Ecto neural progenitor cell (in vitro differentiated cells): ENCODE measurements at regions not wholly inside any gene's neighbourhood (a gene's known extent, or its start where the extent isn't known, plus 50 kb on each side); places are given as distances from the start of the nearest gene placed in this dataset.

Source experiments
- DNase-seq: peaks from one replicate; pipeline ENCODE4 v3.0.0-alpha.2; 2018; ENCODE audit warnings: low spot score

GRCh38 chr3:184659797-184660301 is 52.0 kb downstream of the MAGEF1 start:
- DNase-seq: no peak

GRCh38 chr3:184658223-184658928 is 53.5 kb downstream of the MAGEF1 start:
- no peak for DNase-seq

- DNase-seq: no peak
Measured at GRCh38 chr3:184656829-184657681, 54.8 kb downstream of the MAGEF1 start.

DNA sequence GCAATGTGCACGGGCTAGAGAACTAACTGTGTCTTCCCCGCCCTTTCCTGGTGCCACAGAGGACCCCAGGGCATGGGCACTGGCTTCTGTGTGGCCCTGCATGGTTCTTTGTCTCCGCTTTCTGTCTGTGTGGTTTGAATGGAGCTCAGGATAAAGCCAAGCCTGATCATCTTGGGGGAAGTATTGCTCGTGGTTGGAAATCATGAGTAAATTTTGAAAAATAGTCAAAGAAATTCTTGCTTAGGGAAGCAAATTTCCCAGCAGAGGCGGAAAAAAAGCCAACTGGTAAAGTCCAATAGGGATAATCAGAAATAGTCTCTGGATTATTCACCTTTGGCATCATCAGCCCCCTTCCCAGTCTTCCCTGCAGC is 55.4 kb downstream of the MAGEF1 start:
- DNase-seq: no peak

DNA sequence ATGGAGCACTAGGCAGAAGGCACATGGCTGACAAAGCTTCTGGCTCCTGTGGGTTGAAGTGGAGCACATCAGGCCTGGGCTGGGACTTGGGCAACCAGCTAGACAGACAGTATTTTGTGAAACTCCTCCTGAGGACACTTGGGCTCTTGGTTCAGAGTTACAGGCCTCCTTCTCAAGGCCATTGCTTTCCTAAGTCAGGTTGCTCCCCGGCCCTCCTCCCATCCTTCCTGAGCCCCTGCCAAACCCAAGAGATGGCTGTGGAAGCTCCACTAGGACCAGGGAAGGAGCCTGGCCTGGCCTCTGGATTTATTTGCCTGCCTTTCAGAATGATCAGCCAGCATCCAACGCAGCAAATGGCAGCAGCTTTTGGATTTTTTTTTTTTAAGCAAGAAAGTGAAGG is 56.3 kb downstream of the MAGEF1 start:
- DNase-seq: no peak

- no peak for DNase-seq
Measured at GRCh38 chr3:184654375-184654774, 57.5 kb downstream of the MAGEF1 start.

DNA sequence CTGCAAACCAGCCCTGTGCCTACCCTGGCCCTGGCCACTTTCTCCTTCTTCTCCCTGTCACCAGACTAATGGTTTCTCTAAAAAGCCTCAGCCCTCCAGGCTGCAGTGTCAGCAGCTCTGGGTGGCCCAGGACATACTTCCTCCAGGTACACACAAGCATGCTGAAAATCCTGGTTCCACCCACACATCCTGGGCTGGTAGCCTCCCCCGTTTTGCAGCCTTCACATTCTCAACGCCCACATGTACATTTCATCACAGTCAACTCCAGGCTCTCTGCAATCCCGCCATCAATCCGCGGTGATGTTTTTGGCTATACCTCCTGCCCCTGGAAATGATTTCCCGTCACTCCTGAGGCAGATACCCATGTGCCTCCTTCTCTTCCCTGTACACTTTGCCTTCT is 59.4 kb downstream of the MAGEF1 start:
- DNase-seq: no peak

DNA sequence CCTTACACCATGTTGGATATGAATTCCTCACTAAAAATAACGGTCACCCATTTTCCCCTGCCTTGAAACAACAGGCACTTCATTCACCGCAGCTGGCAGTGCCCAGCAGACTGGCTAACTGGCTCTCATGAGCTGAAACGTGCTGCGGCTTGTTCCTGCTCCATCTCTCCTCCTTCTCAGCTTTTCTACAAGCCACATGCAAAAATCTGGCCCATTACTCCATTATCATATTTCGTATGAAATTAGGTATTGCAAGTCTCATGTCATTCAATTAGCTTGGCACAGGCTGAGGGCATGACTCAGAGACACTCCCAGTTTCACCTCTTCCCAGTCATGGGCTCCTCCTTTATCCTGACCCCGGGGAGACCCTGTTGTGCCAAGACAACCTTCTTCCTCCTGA is 60.0 kb downstream of the MAGEF1 start:
- no peak for DNase-seq

GRCh38 chr3:184648636-184649035 is 63.2 kb downstream of the MAGEF1 start:
- no peak for DNase-seq

- no peak for DNase-seq
Measured at GRCh38 chr3:184647405-184647936, 64.4 kb downstream of the MAGEF1 start.

- no peak for DNase-seq
Measured at GRCh38 chr3:184645336-184645735, 66.5 kb downstream of the MAGEF1 start.

GRCh38 chr3:184643442-184643841 is 68.4 kb downstream of the MAGEF1 start:
- DNase-seq: no peak

GRCh38 chr3:184642631-184643285 is 69.1 kb downstream of the MAGEF1 start:
- peak; percentile 43 for DNase-seq

DNA sequence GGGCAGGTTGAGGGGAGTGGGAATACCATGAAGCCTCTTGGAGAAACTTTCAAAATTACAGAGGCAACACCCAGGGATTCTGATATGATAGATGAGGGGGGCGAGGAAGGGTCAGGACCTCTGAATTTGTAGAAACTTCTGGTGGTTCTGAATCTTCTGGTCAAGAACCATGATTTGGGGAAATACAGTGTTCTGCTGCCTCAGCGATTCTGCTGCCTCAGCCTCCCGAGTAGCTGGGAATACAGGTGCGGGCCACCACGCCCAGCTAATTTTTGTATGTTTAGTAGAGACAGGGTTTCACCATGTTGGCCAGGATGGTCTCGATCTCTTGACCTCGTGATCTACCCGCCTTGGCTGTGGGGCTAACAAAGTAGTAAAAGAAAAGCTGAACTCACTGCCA is 70.4 kb downstream of the MAGEF1 start:
- DNase-seq: no peak

DNA sequence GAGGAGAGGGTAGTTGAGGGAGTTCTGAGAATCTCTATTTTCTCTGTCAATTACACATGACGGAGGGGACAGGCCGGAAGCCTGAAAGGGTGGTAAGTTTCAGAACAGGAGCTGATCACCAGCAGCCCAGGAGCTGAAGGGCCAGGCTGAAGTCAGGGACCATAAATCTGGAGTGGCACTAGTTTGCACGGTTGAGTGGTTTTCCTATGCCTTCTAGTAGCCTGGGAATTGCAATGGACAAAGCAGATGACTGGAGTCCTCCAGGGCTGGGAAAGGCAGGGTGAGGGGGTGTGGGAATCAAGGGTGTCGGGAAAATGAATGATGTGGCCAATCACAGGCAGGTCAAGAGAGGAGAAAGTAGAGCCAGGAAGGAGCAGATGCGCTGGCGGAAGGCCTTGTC is 72.5 kb downstream of the MAGEF1 start:
- no peak for DNase-seq

DNA sequence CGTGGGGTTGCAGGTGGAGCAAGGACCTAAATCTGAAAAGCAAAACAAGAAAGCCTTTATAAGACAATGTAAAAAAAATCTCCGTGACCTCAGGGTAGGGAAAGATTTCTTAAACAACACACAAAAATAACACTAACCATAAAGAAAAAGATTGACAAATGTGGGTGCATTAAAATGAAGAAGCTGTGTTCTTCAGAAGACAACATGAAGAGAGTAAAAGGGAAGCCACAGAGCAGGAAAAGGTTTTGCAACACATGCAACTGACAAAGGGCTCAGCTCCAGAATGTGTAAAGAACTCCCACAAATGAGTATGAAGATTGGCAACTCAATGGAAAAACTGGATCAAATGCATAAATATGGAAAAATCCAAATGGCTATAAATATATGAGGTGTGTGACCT is 74.2 kb downstream of the MAGEF1 start:
- DNase-seq: no peak

- DNase-seq: no peak
Measured at GRCh38 chr3:184636741-184637316, 75.0 kb downstream of the MAGEF1 start.

DNA sequence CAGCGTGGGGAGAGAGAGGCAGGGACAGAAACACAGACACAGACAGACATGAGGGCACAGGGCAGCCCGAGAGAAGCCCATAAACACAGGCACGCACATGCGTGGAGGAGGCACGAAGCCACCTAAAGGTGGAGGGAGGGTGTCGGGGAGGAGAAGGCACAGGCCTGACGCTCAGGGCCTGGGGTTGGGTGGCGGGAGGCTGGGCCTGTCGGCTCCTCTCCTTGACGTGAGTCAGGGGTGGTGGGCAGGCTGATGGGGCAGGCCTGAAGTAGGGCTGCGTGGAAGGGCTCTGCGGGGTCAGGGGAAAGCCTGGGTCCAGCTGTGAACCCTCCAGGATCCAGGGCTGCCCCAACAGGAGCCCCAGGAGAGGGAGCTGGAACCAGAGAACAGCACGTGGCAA is 74.2 kb downstream of the EPHB3 start:
- DNase-seq: no peak

DNA sequence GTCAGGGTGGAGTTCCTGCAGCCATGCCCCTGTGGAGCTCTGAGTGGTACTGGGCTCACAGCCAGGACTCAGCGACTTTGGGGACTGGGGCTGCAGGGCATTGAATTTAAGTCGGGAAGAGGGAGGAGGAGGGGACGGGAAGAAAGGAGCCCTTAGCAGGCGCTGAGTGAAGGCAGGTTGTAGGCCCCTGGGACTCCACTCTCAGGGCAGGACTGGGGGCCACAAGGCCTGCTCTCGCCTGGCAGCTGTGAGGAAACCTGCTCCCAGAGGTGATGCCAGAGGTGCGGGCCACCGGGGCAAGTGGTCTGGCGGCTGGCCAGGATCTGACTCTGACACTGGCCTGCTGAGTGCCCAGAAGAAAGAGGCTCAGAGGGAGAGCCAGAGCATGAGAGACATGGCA is 73.5 kb downstream of the EPHB3 start:
- no peak for DNase-seq

DNA sequence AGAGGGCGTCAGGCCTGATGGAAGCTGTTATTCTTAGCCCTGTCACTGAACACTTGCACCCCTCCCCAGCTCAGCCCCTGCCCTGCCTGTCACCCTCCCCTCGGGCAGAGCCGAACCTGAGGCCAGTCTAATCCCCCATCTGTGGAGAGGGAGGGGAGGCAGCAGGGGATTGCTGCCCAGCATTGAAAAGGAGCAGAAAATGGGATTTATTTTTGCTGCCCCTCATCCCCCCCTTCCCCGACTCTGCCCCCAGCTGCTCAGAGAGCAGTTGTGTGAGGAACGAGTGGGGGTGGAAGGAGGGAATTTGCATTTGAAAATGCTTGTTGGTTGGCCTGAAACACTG is 71.6 kb downstream of the EPHB3 start:
- peak; percentile 83 for DNase-seq

DNA sequence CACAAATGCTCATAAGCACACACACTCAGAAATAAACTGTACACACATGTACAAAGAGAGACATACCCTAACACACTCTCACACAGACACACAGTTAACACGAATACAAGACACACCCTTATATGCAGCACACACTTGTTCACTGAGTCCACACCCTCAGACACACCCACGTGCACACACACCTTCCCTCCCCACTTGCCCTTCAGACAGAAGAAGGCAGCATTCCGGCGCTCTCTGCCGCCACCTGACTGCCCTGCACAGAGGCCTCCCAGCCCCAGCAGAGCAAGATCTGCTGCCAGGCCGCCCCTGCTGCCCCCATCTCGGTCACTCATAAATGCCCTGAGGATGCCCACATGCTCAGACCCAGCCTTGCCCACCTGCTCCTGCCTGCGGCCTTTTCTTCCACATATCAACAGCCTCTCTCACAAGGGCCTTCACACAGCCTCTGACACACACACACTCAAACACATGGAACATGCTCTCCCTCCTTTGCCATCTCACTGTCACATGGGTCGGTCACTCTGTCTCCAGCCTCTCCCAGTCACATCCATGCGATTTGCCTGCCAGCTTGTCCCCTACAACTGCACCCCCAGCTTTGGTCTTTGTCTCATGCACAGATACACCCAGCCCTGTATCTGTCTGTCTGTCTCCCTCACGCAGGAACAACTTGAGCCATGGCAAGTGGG is 71.1 kb downstream of the EPHB3 start:
- no peak for DNase-seq
